Mesenchymal stem cell (in vitro differentiated cells and primary cell): ENCODE measurements at regions not wholly inside any gene's neighbourhood (a gene's known extent, or its start where the extent isn't known, plus 50 kb on each side); places are given as distances from the start of the nearest gene placed in this dataset.
"Not testable (repeated sequence)": the region's sequence is repeated elsewhere in the genome, so short reads cannot be mapped to it uniquely, and the experiment has no call there.

Experiments
- DNase-seq: peaks from one replicate; pipeline ENCODE4 v3.0.0-alpha.2; 2013
- H2AFZ ChIP-seq: one replicate; pipeline ENCODE4 v1.6.1; 2013; ENCODE audit warnings: low read depth, mild to moderate bottlenecking, control low read depth, inconsistent platforms, low read length, moderate library complexity
- H2AK5ac ChIP-seq: 2 replicates; pipeline ENCODE4 v1.6.1; 2013; ENCODE audit warnings: low read length, moderate library complexity, mild to moderate bottlenecking, inconsistent platforms; ENCODE audit not compliant: severe bottlenecking
- H2BK120ac ChIP-seq: one replicate; pipeline ENCODE4 v1.6.1; 2013; ENCODE audit warnings: low read depth, mild to moderate bottlenecking, inconsistent platforms, low read length, moderate library complexity
- H2BK12ac ChIP-seq, 2 experiments: one replicate each; pipeline ENCODE4 v1.6.1; 2013; ENCODE audit warnings: inconsistent platforms in 2 of 2, low read length in 2 of 2, mild to moderate bottlenecking in 2 of 2, moderate library complexity in 2 of 2, control low read depth in 1 of 2
- H2BK15ac ChIP-seq: one replicate; pipeline ENCODE4 v1.6.1; 2013; ENCODE audit warnings: mild to moderate bottlenecking, low read depth, inconsistent platforms; ENCODE audit not compliant: poor library complexity, severe bottlenecking
- H2BK5ac ChIP-seq: 2 replicates; pipeline ENCODE4 v1.6.1; 2013; ENCODE audit warnings: low read depth, mild to moderate bottlenecking, low read length, control low read depth, inconsistent platforms; ENCODE audit not compliant: poor library complexity, severe bottlenecking
- H3K14ac ChIP-seq, 2 experiments: one replicate each; pipeline ENCODE4 v1.6.1; 2013; ENCODE audit warnings: inconsistent platforms in 2 of 2, low read length in 2 of 2, control low read depth in 1 of 2, mild to moderate bottlenecking in 1 of 2, moderate library complexity in 1 of 2
- H3K18ac ChIP-seq, 2 experiments: one replicate each; pipeline ENCODE4 v1.6.1; 2013; ENCODE audit warnings: inconsistent platforms in 2 of 2, low read length in 2 of 2, control low read depth in 1 of 2, low read depth in 1 of 2, mild to moderate bottlenecking in 1 of 2
- H3K23ac ChIP-seq, 2 experiments: one replicate each; pipeline ENCODE4 v1.6.1; 2013; ENCODE audit warnings: inconsistent platforms in 2 of 2, low read length in 2 of 2, mild to moderate bottlenecking in 2 of 2, moderate library complexity in 2 of 2, control low read depth in 1 of 2
- H3K27ac ChIP-seq: 2 replicates; pipeline ENCODE4 v1.5.1; 2013; ENCODE audit warnings: mild to moderate bottlenecking, moderate library complexity, low read length, control low read depth, inconsistent platforms; ENCODE audit not compliant: poor library complexity, severe bottlenecking
- H3K27me3 ChIP-seq, 2 experiments: 2 replicates each; pipeline versions ENCODE4 v1.6.1 to v1.7.0; 2013; ENCODE audit warnings: low read length in 2 of 2, mild to moderate bottlenecking in 2 of 2, moderate library complexity in 2 of 2, control low read depth in 1 of 2, inconsistent platforms in 1 of 2; ENCODE audit not compliant: control insufficient read depth in 1 of 2, insufficient read depth in 1 of 2
- H3K36me3 ChIP-seq, 2 experiments: 2 replicates each; pipeline versions ENCODE4 v1.6.1 to v1.7.0; 2013; ENCODE audit warnings: low read length in 2 of 2, control low read depth in 1 of 2, inconsistent platforms in 1 of 2, low read depth in 1 of 2, mild to moderate bottlenecking in 1 of 2; ENCODE audit not compliant: insufficient read depth in 2 of 2, control insufficient read depth in 1 of 2
- H3K4ac ChIP-seq, 2 experiments: one replicate each; pipeline ENCODE4 v1.6.1; 2013; ENCODE audit warnings: inconsistent platforms in 2 of 2, low read length in 2 of 2, mild to moderate bottlenecking in 2 of 2, moderate library complexity in 2 of 2, control low read depth in 1 of 2, low read depth in 1 of 2
- H3K4me1 ChIP-seq: 2 replicates; pipeline ENCODE4 v1.6.1; 2013; ENCODE audit warnings: low read depth, low read length, control low read depth; ENCODE audit not compliant: control insufficient read depth, insufficient read depth
- H3K4me2 ChIP-seq: 2 replicates; pipeline ENCODE4 v1.6.1; 2013; ENCODE audit warnings: low read length, mild to moderate bottlenecking, inconsistent platforms; ENCODE audit not compliant: poor library complexity, severe bottlenecking
- H3K4me3 ChIP-seq, 2 experiments: 2 replicates each; pipeline versions ENCODE4 v1.5.1 to v1.7.0; 2013; ENCODE audit warnings: low read length in 2 of 2, mild to moderate bottlenecking in 2 of 2, control low read depth in 1 of 2, low read depth in 1 of 2; ENCODE audit not compliant: insufficient read depth in 1 of 2
- H3K79me1 ChIP-seq: replicated peaks from 2 replicates; pipeline ENCODE4 v1.6.1; 2013; ENCODE audit warnings: mild to moderate bottlenecking, control low read depth, low read length, inconsistent platforms; ENCODE audit not compliant: poor library complexity, severe bottlenecking
- H3K9ac ChIP-seq: 2 replicates; pipeline ENCODE4 v1.7.0; 2013; ENCODE audit warnings: mild to moderate bottlenecking, low read length, moderate library complexity
- H3K9me3 ChIP-seq: 2 replicates; pipeline ENCODE4 v1.7.0; 2013; ENCODE audit warnings: mild to moderate bottlenecking, low read length; ENCODE audit not compliant: control insufficient read depth
- H4K8ac ChIP-seq: one replicate; pipeline ENCODE4 v1.6.1; 2013; ENCODE audit warnings: inconsistent platforms, mild to moderate bottlenecking, low read length, moderate library complexity
- H4K91ac ChIP-seq: one replicate; pipeline ENCODE4 v1.6.1; 2013; ENCODE audit warnings: mild to moderate bottlenecking, low read length, inconsistent platforms
- WGBS: methylation state at CpG from one replicate; pipeline ENCODE4 v1.1.7; 2013; ENCODE audit warnings: mixed read lengths; 5-methylcytosine and 5-hydroxymethylcytosine counted together

DNA sequence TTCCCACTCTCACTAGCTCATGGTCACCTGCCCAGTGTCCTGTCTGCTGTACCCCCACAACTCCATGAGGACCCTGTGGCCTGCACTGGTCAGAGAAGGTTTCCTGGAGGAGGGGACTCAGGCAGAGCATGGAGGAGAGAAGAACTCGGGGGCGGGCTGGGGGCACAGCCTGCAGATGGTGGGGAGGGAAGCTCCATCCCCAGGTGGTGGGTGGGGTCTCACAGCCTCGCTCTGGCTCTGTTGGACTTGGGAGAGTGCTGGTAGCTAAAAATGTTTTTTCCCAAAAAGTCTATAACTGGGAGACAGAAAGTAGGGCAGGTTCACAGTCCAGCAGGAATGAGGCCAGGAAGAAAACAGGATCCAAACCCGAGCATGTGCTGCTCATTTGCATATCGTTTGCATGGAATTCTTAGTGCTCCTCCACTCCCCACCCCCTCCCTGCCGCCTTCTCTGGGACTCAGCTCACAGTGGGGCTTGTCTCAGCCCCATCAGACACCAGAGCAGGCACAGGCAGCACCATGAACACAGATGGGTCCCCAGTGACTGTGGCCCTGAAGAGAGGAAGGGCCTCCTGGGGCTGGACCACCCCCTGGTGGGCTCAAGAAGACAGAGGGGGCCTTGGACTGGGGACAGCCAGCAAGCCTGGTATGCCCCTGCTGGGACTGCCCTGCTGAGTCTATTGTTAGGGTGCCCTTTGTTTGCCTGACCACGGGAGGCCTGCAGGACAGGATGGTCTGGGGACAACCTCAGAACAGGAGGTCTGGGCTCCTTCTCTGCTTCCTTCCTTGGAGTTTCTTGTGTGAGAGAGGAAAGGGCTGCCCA lies 67.0 kb upstream of the SFSWAP start:
- Histone ChIP-seq H3K9me3 (no peaks in the 10 kb centered on the region), H2BK15ac (no peak overlapping the region), H3K4ac (no peak overlapping the region), H3K23ac (no peak overlapping the region), H3K4me1 (no peaks in the 10 kb centered on the region), H2AK5ac (no peak overlapping the region), H3K18ac (no peak overlapping the region), H3K14ac (no peak overlapping the region), H3K4me2 (no peak overlapping the region), H3K27ac (no peak overlapping the region), H2BK12ac (no peak overlapping the region), H4K8ac (no peak overlapping the region), H2BK120ac (no peak overlapping the region), H3K79me1 (no peaks in the 10 kb centered on the region), H3K27me3 (peaks cover 4 to 28% of the 10 kb centered on the region in 2 experiments), H4K91ac (no peak overlapping the region), H2AFZ (no peak overlapping the region), H2BK5ac (no peak overlapping the region), H3K4me3 (no peak overlapping the region), H3K36me3 (no peaks in the 10 kb centered on the region), H3K9ac (no peak overlapping the region)
- WGBS = 41% methylated on average over 7 of the region's 7 CpGs
- DNase-seq = no peak

DNA sequence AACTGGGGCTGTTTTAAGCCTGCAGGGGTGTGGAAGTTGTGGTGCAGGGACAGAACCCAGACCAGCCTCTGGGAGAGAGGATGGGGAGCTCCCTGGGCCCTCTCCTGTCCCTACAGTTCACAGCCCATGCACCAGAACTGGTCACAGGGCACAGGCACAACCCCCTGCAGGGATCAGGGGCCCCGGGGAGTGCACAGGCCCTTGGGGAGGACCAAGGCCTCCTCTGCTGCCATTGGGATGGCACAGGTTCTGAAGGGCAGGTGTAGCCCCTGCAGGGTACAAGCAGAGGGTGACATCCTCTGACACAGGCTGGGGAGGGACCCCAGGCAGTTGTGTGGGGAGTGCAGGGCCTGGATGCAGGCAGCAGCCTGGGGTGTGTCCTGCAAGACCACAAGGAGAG lies 66.4 kb upstream of the SFSWAP start:
- Histone ChIP-seq H2BK120ac (no peak overlapping the region), H2AK5ac (no peak overlapping the region), H3K4ac (no peak overlapping the region), H3K9me3 (no peaks in the 10 kb centered on the region), H3K23ac (no peak overlapping the region), H4K8ac (peak overlapping the region; percentile 14), H3K4me1 (no peaks in the 10 kb centered on the region), H3K18ac (no peak overlapping the region), H4K91ac (no peak overlapping the region), H3K79me1 (no peaks in the 10 kb centered on the region), H3K27ac (no peak overlapping the region), H3K36me3 (no peaks in the 10 kb centered on the region), H2BK12ac (no peak overlapping the region), H3K4me3 (no peak overlapping the region), H3K4me2 (no peak overlapping the region), H3K14ac (no peak overlapping the region), H2BK15ac (no peak overlapping the region), H3K27me3 (peaks cover 4 to 27% of the 10 kb centered on the region in 2 experiments), H3K9ac (no peak overlapping the region), H2BK5ac (no peak overlapping the region), H2AFZ (no peak overlapping the region)
- no peak for DNase-seq
- WGBS = 39% methylated on average over 1 of the region's 1 CpG

GRCh38 chr12:131644917-131645316 lies 66.0 kb upstream of the SFSWAP start:
- not testable (repeated sequence) for H2BK120ac ChIP-seq, H2AFZ ChIP-seq, H2AK5ac ChIP-seq, H4K8ac ChIP-seq, H3K18ac ChIP-seq, H3K4me3 ChIP-seq, H3K79me1 ChIP-seq, H3K9ac ChIP-seq, H3K23ac ChIP-seq, H2BK12ac ChIP-seq, H3K9me3 ChIP-seq, H3K36me3 ChIP-seq, DNase-seq, H4K91ac ChIP-seq, H2BK15ac ChIP-seq, H3K14ac ChIP-seq, H2BK5ac ChIP-seq, H3K4ac ChIP-seq, H3K4me1 ChIP-seq, H3K27ac ChIP-seq, H3K4me2 ChIP-seq
- H3K27me3 ChIP-seq = peaks cover 4 to 24% of the 10 kb centered on the region in 2 experiments
- 75% methylated on average over 8 of the region's 9 CpGs for WGBS

- H3K4ac ChIP-seq, H3K23ac ChIP-seq, H3K36me3 ChIP-seq, H2AFZ ChIP-seq, H3K9ac ChIP-seq, H3K18ac ChIP-seq, H3K4me2 ChIP-seq, DNase-seq, H2BK5ac ChIP-seq, H3K27ac ChIP-seq, H3K79me1 ChIP-seq, H3K4me1 ChIP-seq, H3K14ac ChIP-seq, H3K4me3 ChIP-seq, H4K91ac ChIP-seq, H3K9me3 ChIP-seq, H4K8ac ChIP-seq, H2BK15ac ChIP-seq, H2BK12ac ChIP-seq, H2AK5ac ChIP-seq, H2BK120ac ChIP-seq: not testable (repeated sequence)
- H3K27me3 ChIP-seq = peaks cover 4 to 24% of the 10 kb centered on the region in 2 experiments
- WGBS = 81% methylated on average over 4 of the region's 13 CpGs
Observed at GRCh38 chr12:131645557-131645956, 65.3 kb upstream of the SFSWAP start.
